ENCODE measurements at regions not wholly inside any gene's neighbourhood (a gene's known extent, or its start where the extent isn't known, plus 50 kb on each side); places are given as distances from the start of the nearest gene placed in this dataset.
A peak's percentile ranks its signal among the peaks of the same experiment; 100 is the strongest.
"Not testable (repeated sequence)": the region's sequence is repeated elsewhere in the genome, so short reads cannot be mapped to it uniquely, and the experiment has no call there.

GRCh38 chr19:30978639-30979038 lies 370.6 kb downstream of the TSHZ3 start:
- no peaks in the 10 kb centered on the region for H3K4me1 ChIP-seq (ENCODE audit: low read length)
- no peak overlapping the region for H3K4me3 ChIP-seq (ENCODE audit: low read length)
- no peaks in the 10 kb centered on the region for H3K79me2 ChIP-seq (ENCODE audit: low read length)
- DNase-seq = no peak
- no peaks in the 10 kb centered on the region for H3K9me2 ChIP-seq (replicated peaks; ENCODE audit: insufficient read depth, low read length)
- H3K36me3 ChIP-seq (ENCODE audit: insufficient read depth, low read length) = no peaks in the 10 kb centered on the region
- H3K27me3 ChIP-seq (ENCODE audit: low read length) = no peaks in the 10 kb centered on the region
- no peaks in the 10 kb centered on the region for H3K9me3 ChIP-seq (ENCODE audit: low read length)
- no peak overlapping the region for H3K9ac ChIP-seq (ENCODE audit: low read length)
- no peaks in the 10 kb centered on the region for H4K20me1 ChIP-seq (ENCODE audit: insufficient read depth, low read depth, low read length)
- H2AFZ ChIP-seq (ENCODE audit: low read length) = no peak overlapping the region
- H3K27ac ChIP-seq (ENCODE audit: low read length) = no peak overlapping the region
- H3K4me2 ChIP-seq (ENCODE audit: low read depth, low read length, poor library complexity, severe bottlenecking) = no peak overlapping the region

GRCh38 chr19:30969591-30969990 lies 379.6 kb downstream of the TSHZ3 start:
- Histone ChIP-seq H3K4me3 (ENCODE audit: low read length) (no peak overlapping the region), H3K9me2 (replicated peaks; ENCODE audit: insufficient read depth, low read length) (no peaks in the 10 kb centered on the region), H3K27ac (ENCODE audit: low read length) (no peak overlapping the region), H3K36me3 (ENCODE audit: insufficient read depth, low read length) (no peaks in the 10 kb centered on the region), H4K20me1 (ENCODE audit: insufficient read depth, low read depth, low read length) (no peaks in the 10 kb centered on the region), H3K4me1 (ENCODE audit: low read length) (no peaks in the 10 kb centered on the region), H3K27me3 (ENCODE audit: low read length) (no peaks in the 10 kb centered on the region), H3K9me3 (ENCODE audit: low read length) (no peaks in the 10 kb centered on the region), H2AFZ (ENCODE audit: low read length) (no peak overlapping the region), H3K4me2 (ENCODE audit: low read depth, low read length, poor library complexity, severe bottlenecking) (no peak overlapping the region), H3K79me2 (ENCODE audit: low read length) (no peaks in the 10 kb centered on the region), H3K9ac (ENCODE audit: low read length) (no peak overlapping the region)
- no peak for DNase-seq

- H3K27ac ChIP-seq (ENCODE audit: low read length) = no peak overlapping the region
- no peaks in the 10 kb centered on the region for H3K4me1 ChIP-seq (ENCODE audit: low read length)
- H3K4me3 ChIP-seq (ENCODE audit: low read length) = no peak overlapping the region
- no peaks in the 10 kb centered on the region for H3K36me3 ChIP-seq (ENCODE audit: insufficient read depth, low read length)
- no peak overlapping the region for H3K4me2 ChIP-seq (ENCODE audit: low read depth, low read length, poor library complexity, severe bottlenecking)
- H3K9me3 ChIP-seq (ENCODE audit: low read length) = no peaks in the 10 kb centered on the region
- DNase-seq = no peak
- H3K9ac ChIP-seq (ENCODE audit: low read length) = no peak overlapping the region
- no peaks in the 10 kb centered on the region for H3K79me2 ChIP-seq (ENCODE audit: low read length)
- H2AFZ ChIP-seq (ENCODE audit: low read length) = no peak overlapping the region
- no peaks in the 10 kb centered on the region for H3K27me3 ChIP-seq (ENCODE audit: low read length)
- H3K9me2 ChIP-seq (replicated peaks; ENCODE audit: insufficient read depth, low read length) = no peaks in the 10 kb centered on the region
- no peaks in the 10 kb centered on the region for H4K20me1 ChIP-seq (ENCODE audit: insufficient read depth, low read depth, low read length)
Observed at GRCh38 chr19:30968841-30969399, 380.3 kb downstream of the TSHZ3 start.

- H3K27me3 ChIP-seq (ENCODE audit: low read length) = no peaks in the 10 kb centered on the region
- H3K4me1 ChIP-seq (ENCODE audit: low read length) = no peaks in the 10 kb centered on the region
- no peak overlapping the region for H3K4me2 ChIP-seq (ENCODE audit: low read depth, low read length, poor library complexity, severe bottlenecking)
- no peak overlapping the region for H3K4me3 ChIP-seq (ENCODE audit: low read length)
- no peaks in the 10 kb centered on the region for H3K36me3 ChIP-seq (ENCODE audit: insufficient read depth, low read length)
- H3K79me2 ChIP-seq (ENCODE audit: low read length) = no peaks in the 10 kb centered on the region
- no peaks in the 10 kb centered on the region for H4K20me1 ChIP-seq (ENCODE audit: insufficient read depth, low read depth, low read length)
- H3K9me2 ChIP-seq (replicated peaks; ENCODE audit: insufficient read depth, low read length) = no peaks in the 10 kb centered on the region
- no peak overlapping the region for H3K9ac ChIP-seq (ENCODE audit: low read length)
- no peak overlapping the region for H3K27ac ChIP-seq (ENCODE audit: low read length)
- DNase-seq = peak; percentile 43
- no peak overlapping the region for H2AFZ ChIP-seq (ENCODE audit: low read length)
- no peaks in the 10 kb centered on the region for H3K9me3 ChIP-seq (ENCODE audit: low read length)
Observed at GRCh38 chr19:30968210-30968609, 381.0 kb downstream of the TSHZ3 start.

- Histone ChIP-seq H4K20me1 (ENCODE audit: insufficient read depth, low read depth, low read length) (no peaks in the 10 kb centered on the region), H3K9ac (ENCODE audit: low read length) (no peak overlapping the region), H3K9me3 (ENCODE audit: low read length) (no peaks in the 10 kb centered on the region), H3K4me2 (ENCODE audit: low read depth, low read length, poor library complexity, severe bottlenecking) (no peak overlapping the region), H3K27ac (ENCODE audit: low read length) (no peak overlapping the region), H3K4me1 (ENCODE audit: low read length) (no peaks in the 10 kb centered on the region), H3K4me3 (ENCODE audit: low read length) (no peak overlapping the region), H2AFZ (ENCODE audit: low read length) (no peak overlapping the region), H3K27me3 (ENCODE audit: low read length) (no peaks in the 10 kb centered on the region), H3K9me2 (replicated peaks; ENCODE audit: insufficient read depth, low read length) (no peaks in the 10 kb centered on the region), H3K79me2 (ENCODE audit: low read length) (no peaks in the 10 kb centered on the region), H3K36me3 (ENCODE audit: insufficient read depth, low read length) (no peaks in the 10 kb centered on the region)
- no peak for DNase-seq
Observed at GRCh38 chr19:30966486-30966885, 382.8 kb downstream of the TSHZ3 start.

- Histone ChIP-seq H3K36me3 (ENCODE audit: insufficient read depth, low read length) (no peaks in the 10 kb centered on the region), H3K4me3 (ENCODE audit: low read length) (no peak overlapping the region), H3K4me1 (ENCODE audit: low read length) (no peaks in the 10 kb centered on the region), H3K9ac (ENCODE audit: low read length) (no peak overlapping the region), H4K20me1 (ENCODE audit: insufficient read depth, low read depth, low read length) (no peaks in the 10 kb centered on the region), H3K9me3 (ENCODE audit: low read length) (no peaks in the 10 kb centered on the region), H3K79me2 (ENCODE audit: low read length) (no peaks in the 10 kb centered on the region), H3K9me2 (replicated peaks; ENCODE audit: insufficient read depth, low read length) (no peaks in the 10 kb centered on the region), H3K4me2 (ENCODE audit: low read depth, low read length, poor library complexity, severe bottlenecking) (no peak overlapping the region), H2AFZ (ENCODE audit: low read length) (no peak overlapping the region), H3K27me3 (ENCODE audit: low read length) (no peaks in the 10 kb centered on the region), H3K27ac (ENCODE audit: low read length) (no peak overlapping the region)
- DNase-seq = no peak
Observed at GRCh38 chr19:30959011-30959410, 390.2 kb downstream of the TSHZ3 start.

GRCh38 chr19:30955112-30956104 lies 393.8 kb downstream of the TSHZ3 start:
- no peak overlapping the region for H3K27ac ChIP-seq (ENCODE audit: low read length)
- no peaks in the 10 kb centered on the region for H4K20me1 ChIP-seq (ENCODE audit: insufficient read depth, low read depth, low read length)
- H3K9ac ChIP-seq (ENCODE audit: low read length) = no peak overlapping the region
- H3K79me2 ChIP-seq (ENCODE audit: low read length) = no peaks in the 10 kb centered on the region
- H2AFZ ChIP-seq (ENCODE audit: low read length) = no peak overlapping the region
- no peaks in the 10 kb centered on the region for H3K27me3 ChIP-seq (ENCODE audit: low read length)
- DNase-seq = no peak
- H3K4me2 ChIP-seq (ENCODE audit: low read depth, low read length, poor library complexity, severe bottlenecking) = no peak overlapping the region
- no peaks in the 10 kb centered on the region for H3K9me2 ChIP-seq (replicated peaks; ENCODE audit: insufficient read depth, low read length)
- H3K36me3 ChIP-seq (ENCODE audit: insufficient read depth, low read length) = no peaks in the 10 kb centered on the region
- H3K4me1 ChIP-seq (ENCODE audit: low read length) = no peaks in the 10 kb centered on the region
- H3K9me3 ChIP-seq (ENCODE audit: low read length) = no peaks in the 10 kb centered on the region
- no peak overlapping the region for H3K4me3 ChIP-seq (ENCODE audit: low read length)

GRCh38 chr19:30944276-30944932 lies 404.8 kb downstream of the TSHZ3 start:
- not testable (repeated sequence) for H3K9ac ChIP-seq (ENCODE audit: low read length); H3K79me2 ChIP-seq (ENCODE audit: low read length); H3K9me2 ChIP-seq (replicated peaks; ENCODE audit: insufficient read depth, low read length); H3K27ac ChIP-seq (ENCODE audit: low read length); H3K27me3 ChIP-seq (ENCODE audit: low read length); DNase-seq; H4K20me1 ChIP-seq (ENCODE audit: insufficient read depth, low read depth, low read length); H3K4me2 ChIP-seq (ENCODE audit: low read depth, low read length, poor library complexity, severe bottlenecking); H3K36me3 ChIP-seq (ENCODE audit: insufficient read depth, low read length); H3K4me3 ChIP-seq (ENCODE audit: low read length); H2AFZ ChIP-seq (ENCODE audit: low read length); H3K4me1 ChIP-seq (ENCODE audit: low read length); H3K9me3 ChIP-seq (ENCODE audit: low read length)

All from Karpas-422 (cell line).